GM21576 (cell line): ENCODE measurements at regions not wholly inside any gene's neighbourhood (a gene's known extent, or its start where the extent isn't known, plus 50 kb on each side); places are given as distances from the start of the nearest gene placed in this dataset.

Experiments
- ATAC-seq: cut with Tn5 transposase; IDR thresholded peaks from one replicate; pipeline ENCODE4 v1.9.1; 2021; ENCODE audit warnings: mild to moderate bottlenecking, moderate library complexity; ENCODE audit not compliant: unreplicated experiment

GRCh38 chr13:106681536-106681935, 113.6 kb upstream of the ARGLU1 start:
- no peak for ATAC-seq

GRCh38 chr13:106680796-106681472, 113.0 kb upstream of the ARGLU1 start:
- no peak for ATAC-seq

- ATAC-seq, result no peak
Observed at GRCh38 chr13:106678646-106679418, 110.9 kb upstream of the ARGLU1 start.

GRCh38 chr13:106675311-106675710, 107.4 kb upstream of the ARGLU1 start:
- no peak for ATAC-seq

- no peak for ATAC-seq
Observed at GRCh38 chr13:106660746-106661625, 93.0 kb upstream of the ARGLU1 start.

- no peak for ATAC-seq
Observed at GRCh38 chr13:106657104-106657503, 89.2 kb upstream of the ARGLU1 start.

DNA sequence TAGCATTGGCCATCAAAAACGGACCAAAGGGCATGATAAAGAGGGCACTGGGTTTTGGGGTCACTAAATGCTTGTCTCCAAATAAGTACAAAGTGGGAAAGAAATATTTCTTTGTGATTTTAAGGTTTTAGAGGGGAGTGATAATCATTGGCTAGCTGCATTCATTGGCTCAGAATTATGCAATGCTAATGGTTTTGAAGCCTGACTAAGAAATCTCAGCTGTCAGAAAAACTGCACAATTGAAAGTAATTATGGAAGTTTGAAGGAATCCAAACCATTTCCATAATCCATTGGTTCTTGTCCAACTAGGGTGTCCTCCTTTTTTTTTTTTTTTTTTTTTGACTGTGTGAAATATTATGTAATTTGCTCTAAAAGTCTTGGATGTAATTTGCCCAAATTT, 88.2 kb upstream of the ARGLU1 start:
- no peak for ATAC-seq

GRCh38 chr13:106651442-106651841, 83.5 kb upstream of the ARGLU1 start:
- ATAC-seq, result no peak

- no peak for ATAC-seq
Observed at GRCh38 chr13:106650690-106651205, 82.8 kb upstream of the ARGLU1 start.

DNA sequence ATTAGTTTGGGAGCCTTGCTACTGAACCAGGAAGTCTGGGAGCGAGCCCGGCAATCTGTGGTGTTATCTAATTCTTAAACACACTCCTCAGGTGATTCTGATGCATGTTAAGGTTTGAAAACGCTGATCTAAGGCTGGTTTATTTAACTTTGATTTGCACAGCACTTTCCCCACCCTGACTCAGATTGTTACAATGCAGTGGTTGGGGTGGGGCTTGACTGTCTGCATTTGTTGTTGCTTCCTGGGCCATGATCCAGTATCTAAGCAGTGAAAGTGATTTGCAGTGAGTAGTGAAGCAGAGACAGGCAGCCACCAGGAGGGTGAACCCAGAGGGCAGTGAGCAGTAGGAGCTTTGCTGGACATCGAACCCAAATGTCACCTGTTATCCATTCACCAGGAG, 81.6 kb upstream of the ARGLU1 start:
- no peak for ATAC-seq

DNA sequence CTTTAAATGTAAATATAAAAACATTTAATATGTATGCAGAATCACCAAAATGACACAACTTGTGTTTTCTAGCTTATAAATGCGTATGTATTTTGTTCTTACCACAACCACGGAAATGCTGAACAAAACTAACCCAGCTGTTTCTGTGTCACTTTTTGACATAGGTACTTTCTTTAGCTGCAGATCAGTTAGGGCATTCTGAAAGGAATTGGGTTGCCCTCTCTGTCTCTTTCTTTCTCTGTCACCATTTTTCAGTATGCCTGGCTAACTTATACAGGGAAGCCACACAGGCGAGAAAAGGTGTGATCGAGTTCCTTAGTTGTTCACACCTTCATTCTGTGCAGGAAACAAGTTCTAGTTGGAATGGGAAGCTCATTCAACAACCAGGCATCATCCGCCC, 72.6 kb upstream of the ARGLU1 start:
- no peak for ATAC-seq

GRCh38 chr13:106637519-106637918, 69.6 kb upstream of the ARGLU1 start:
- ATAC-seq, result no peak

GRCh38 chr13:106636492-106636891, 68.6 kb upstream of the ARGLU1 start:
- ATAC-seq, result no peak

GRCh38 chr13:106635616-106636015, 67.7 kb upstream of the ARGLU1 start:
- ATAC-seq, result no peak

DNA sequence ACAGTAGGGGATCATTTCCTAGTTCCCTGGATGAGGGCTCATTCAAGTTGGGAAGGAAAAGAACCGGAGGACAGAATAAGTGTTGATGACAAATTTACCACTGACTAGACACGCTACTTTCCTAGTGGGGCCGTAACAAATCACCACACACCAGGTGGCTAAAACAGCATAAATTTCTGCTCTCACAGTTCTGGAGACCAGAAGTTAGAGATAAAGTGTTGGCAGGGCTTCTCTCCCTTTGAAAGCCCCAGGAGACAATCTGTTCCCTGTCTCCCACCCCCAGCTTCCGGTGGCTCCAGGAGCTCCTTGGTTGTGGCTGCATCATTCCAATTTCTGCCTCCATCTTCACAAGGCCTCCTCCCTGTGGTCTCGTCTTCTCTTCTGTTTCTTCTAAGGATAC, 65.4 kb upstream of the ARGLU1 start:
- no peak for ATAC-seq

DNA sequence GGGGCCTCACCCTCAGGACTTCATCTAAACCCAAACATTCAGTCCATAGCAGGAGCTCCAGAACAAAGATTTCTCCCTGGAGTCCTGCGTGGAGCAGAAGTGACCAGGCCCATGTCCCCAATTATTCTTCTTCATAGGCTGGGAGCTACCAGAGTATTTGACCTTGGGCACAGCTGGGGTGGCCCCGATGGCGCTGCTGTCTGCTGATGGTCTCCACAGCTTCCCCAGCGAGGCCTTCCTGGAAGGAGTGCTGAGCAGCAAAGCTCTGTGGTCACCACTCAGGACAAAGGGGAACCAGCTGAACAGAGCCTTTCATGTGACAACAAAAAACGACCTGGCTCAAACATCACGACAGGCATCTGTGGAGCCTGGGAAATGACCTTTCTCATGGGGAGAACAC, 62.7 kb upstream of the ARGLU1 start:
- no peak for ATAC-seq

DNA sequence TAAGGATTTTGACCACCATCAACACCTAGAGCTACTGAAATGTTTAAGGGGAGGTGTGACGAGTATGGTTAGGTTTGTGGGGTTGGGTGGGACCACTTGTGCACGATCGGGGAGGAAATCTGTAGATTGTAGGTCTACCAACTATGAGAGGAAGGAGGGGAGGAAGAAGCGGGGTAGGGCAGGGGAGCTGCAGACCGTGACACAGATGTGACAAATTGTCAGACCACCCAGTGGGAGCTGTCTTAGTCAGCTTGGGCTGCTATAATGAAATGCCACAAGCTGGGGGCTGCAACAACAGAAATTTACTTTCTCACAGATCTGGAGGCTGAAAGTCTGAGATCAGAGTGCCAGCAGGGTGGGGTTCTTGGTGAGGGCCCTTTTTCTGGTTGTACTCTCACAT, 62.2 kb upstream of the ARGLU1 start:
- ATAC-seq, result no peak

DNA sequence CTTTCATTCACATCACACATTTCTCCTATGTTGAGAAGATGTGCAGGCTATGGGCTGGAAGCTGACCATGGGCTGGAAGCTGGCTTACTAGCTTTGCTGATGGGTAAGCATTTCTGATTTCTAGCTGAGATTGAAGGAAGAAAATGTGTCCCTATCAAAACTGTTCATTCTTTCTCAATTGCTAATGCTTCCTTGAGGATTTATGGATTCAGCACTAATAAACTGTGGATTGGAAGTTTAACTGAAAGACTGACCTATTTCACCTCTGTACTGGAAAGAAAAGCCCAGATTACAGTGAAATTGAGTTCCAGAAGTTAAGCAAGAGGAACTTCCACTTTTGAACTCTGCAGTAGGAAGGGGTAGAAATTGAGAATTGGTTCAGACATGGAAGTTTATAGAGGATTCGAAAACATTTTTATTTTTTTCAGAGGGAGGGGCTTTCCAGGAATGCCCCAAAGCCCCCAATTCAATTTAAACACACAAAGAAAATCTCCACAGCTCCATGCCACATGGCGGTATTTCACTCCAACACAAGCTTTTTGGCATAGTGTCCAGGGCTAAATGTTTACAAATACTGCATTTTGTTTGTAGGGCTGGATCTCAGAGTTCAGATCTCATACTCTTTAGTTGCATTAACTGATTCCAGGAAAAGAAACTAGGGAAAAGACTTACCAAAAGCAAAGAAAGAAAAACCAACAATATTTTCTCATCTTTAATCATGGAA, 61.2 kb upstream of the ARGLU1 start:
- ATAC-seq, result no peak

- no peak for ATAC-seq
Observed at GRCh38 chr13:106626473-106626872, 58.5 kb upstream of the ARGLU1 start.

DNA sequence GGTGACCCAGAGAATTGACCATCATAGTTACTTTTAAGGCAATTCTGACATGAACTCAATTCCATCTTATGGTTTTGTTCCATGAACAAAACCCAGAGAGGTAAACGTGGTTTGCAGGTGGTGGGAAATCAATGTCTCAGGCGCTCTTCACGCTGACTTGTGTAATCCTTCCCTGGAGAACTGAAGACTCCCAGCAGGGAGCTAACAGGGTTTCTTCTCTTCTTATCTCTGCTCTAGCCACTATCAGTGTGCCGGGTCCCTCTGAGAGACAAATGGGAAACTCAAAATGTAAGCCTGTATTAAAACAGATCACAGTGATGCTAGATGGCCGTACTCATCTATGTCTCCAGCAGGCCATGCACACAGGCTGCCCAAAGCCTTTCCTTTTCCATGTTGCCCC, 57.6 kb upstream of the ARGLU1 start:
- no peak for ATAC-seq
